Osteoblast (primary cell): ENCODE measurements at regions not wholly inside any gene's neighbourhood (a gene's known extent, or its start where the extent isn't known, plus 50 kb on each side); places are given as distances from the start of the nearest gene placed in this dataset.

Experiments used
- DNase-seq: peaks from one replicate; pipeline ENCODE4 v3.0.0; 2011; ENCODE audit warnings: low spot score, mixed read lengths; ENCODE audit not compliant: insufficient read length; ENCODE audit errors: missing footprints
- H2AFZ ChIP-seq: 2 replicates; pipeline ENCODE4 v1.6.0; 2011; ENCODE audit warnings: mild to moderate bottlenecking, low read length
- H3K27ac ChIP-seq: 2 replicates; pipeline ENCODE4 v1.5.1; 2011; ENCODE audit warnings: mild to moderate bottlenecking, low read depth, low read length, moderate library complexity
- H3K27me3 ChIP-seq: 2 replicates; pipeline ENCODE4 v1.6.0; 2012; ENCODE audit warnings: mild to moderate bottlenecking, control low read depth, inconsistent platforms, low read length, moderate library complexity; ENCODE audit not compliant: insufficient read depth
- H3K36me3 ChIP-seq: 2 replicates; pipeline ENCODE4 v1.5.1; 2011; ENCODE audit warnings: mild to moderate bottlenecking, low read length, control low read depth, moderate library complexity; ENCODE audit not compliant: insufficient read depth
- H3K4me1 ChIP-seq: 2 replicates; pipeline ENCODE4 v1.5.1; 2011; ENCODE audit warnings: mild to moderate bottlenecking, low read length, control low read depth, moderate library complexity; ENCODE audit not compliant: insufficient read depth
- H3K4me2 ChIP-seq: 2 replicates; pipeline ENCODE4 v1.6.0; 2011; ENCODE audit warnings: mild to moderate bottlenecking, low read length; ENCODE audit not compliant: insufficient read depth
- H3K4me3 ChIP-seq: fragments of 200-600 bp; sonication (generic); 3 replicates; pipeline ENCODE4 v1.5.1; 2012; ENCODE audit warnings: mild to moderate bottlenecking, low read length, inconsistent platforms; ENCODE audit not compliant: insufficient read depth
- H3K79me2 ChIP-seq: 2 replicates; pipeline ENCODE4 v1.6.0; 2012; ENCODE audit warnings: mild to moderate bottlenecking, low read length, control low read depth, inconsistent platforms; ENCODE audit not compliant: insufficient read depth
- H3K9me3 ChIP-seq: 2 replicates; pipeline ENCODE4 v1.5.1; 2011; ENCODE audit warnings: low read depth, low read length, control low read depth
- H4K20me1 ChIP-seq: 2 replicates; pipeline ENCODE4 v1.6.0; 2012; ENCODE audit warnings: mild to moderate bottlenecking, low read length, control low read depth; ENCODE audit not compliant: insufficient read depth
- TF ChIP-seq, protein P1 (sequence below): IDR thresholded peaks from 2 replicates; pipeline ENCODE4 v1.5.1; 2011; ENCODE audit warnings: mild to moderate bottlenecking, low read depth, low read length, moderate library complexity; ENCODE audit errors: extremely low read depth

DNA sequence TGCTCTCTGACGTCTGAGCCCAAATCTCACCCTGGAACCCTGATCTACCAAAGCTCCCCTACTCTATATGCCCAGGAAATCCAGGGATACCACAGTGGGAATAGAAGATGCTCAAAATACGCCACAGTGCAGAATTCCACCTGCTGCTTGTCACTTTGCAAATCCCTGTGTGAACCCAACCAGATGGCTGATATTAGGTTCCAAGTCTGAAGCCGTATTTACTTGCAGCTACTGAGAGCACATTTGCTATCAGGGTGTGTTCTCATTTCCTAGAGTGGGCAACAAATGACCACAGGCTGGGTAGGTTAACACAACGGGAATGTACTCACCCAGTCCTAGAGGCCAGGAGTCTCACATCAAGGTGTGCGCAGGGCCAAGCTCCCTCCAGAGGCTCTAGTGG is 126.8 kb downstream of the MXRA5 start:
- H3K4me2 ChIP-seq: no peak overlapping the region
- DNase-seq: no peak
- no peaks in the 10 kb centered on the region for H3K36me3 ChIP-seq
- no peaks in the 10 kb centered on the region for H3K9me3 ChIP-seq
- no peak overlapping the region for H2AFZ ChIP-seq
- H4K20me1 ChIP-seq: no peaks in the 10 kb centered on the region
- H3K4me3 ChIP-seq: no peak overlapping the region
- H3K27me3 ChIP-seq: peaks cover 5% of the 10 kb centered on the region
- no peak overlapping the region for H3K27ac ChIP-seq
- no peaks in the 10 kb centered on the region for H3K4me1 ChIP-seq
- no peaks in the 10 kb centered on the region for H3K79me2 ChIP-seq
- TF ChIP-seq, protein P1, sequence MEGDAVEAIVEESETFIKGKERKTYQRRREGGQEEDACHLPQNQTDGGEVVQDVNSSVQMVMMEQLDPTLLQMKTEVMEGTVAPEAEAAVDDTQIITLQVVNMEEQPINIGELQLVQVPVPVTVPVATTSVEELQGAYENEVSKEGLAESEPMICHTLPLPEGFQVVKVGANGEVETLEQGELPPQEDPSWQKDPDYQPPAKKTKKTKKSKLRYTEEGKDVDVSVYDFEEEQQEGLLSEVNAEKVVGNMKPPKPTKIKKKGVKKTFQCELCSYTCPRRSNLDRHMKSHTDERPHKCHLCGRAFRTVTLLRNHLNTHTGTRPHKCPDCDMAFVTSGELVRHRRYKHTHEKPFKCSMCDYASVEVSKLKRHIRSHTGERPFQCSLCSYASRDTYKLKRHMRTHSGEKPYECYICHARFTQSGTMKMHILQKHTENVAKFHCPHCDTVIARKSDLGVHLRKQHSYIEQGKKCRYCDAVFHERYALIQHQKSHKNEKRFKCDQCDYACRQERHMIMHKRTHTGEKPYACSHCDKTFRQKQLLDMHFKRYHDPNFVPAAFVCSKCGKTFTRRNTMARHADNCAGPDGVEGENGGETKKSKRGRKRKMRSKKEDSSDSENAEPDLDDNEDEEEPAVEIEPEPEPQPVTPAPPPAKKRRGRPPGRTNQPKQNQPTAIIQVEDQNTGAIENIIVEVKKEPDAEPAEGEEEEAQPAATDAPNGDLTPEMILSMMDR: no peak

DNA sequence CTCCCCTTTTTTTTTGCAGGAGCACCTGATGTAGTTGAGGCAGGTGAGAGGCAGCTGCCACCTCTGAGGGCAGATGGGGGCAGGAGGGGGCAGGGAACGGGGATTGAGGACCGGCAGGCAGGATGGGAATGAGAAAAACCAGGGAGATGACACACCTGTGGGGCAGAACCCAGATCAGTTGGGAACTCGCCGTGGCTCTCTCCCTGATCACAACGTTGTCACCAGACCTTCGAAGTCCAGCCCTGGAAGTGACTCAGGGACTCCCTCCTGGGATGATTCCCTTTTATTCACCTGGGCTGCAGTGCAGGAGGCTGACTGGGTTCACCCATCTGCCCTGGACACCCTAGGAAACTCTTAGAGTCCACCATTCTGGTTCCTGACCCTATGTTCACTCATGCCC is 127.2 kb downstream of the MXRA5 start:
- Histone ChIP-seq H3K4me3 (no peak overlapping the region), H3K9me3 (no peaks in the 10 kb centered on the region), H3K4me1 (no peaks in the 10 kb centered on the region), H3K27me3 (peaks cover 5% of the 10 kb centered on the region), H2AFZ (no peak overlapping the region), H4K20me1 (no peaks in the 10 kb centered on the region), H3K27ac (no peak overlapping the region), H3K79me2 (no peaks in the 10 kb centered on the region), H3K36me3 (no peaks in the 10 kb centered on the region), H3K4me2 (no peak overlapping the region)
- no peak for DNase-seq
- TF ChIP-seq, protein P1: no peak

- DNase-seq: no peak
- Histone ChIP-seq H3K36me3 (no peaks in the 10 kb centered on the region), H3K27ac (no peak overlapping the region), H4K20me1 (no peaks in the 10 kb centered on the region), H3K4me2 (no peak overlapping the region), H2AFZ (no peak overlapping the region), H3K27me3 (peaks cover 5% of the 10 kb centered on the region), H3K4me1 (no peaks in the 10 kb centered on the region), H3K4me3 (no peak overlapping the region), H3K9me3 (no peaks in the 10 kb centered on the region), H3K79me2 (no peaks in the 10 kb centered on the region)
- TF ChIP-seq, protein P1: no peak
Observed at GRCh38 chrX:3218442-3218841, 128.0 kb downstream of the MXRA5 start.

GRCh38 chrX:3216581-3217180 is 129.8 kb downstream of the MXRA5 start:
- Histone ChIP-seq H3K36me3 (no peaks in the 10 kb centered on the region), H3K9me3 (no peaks in the 10 kb centered on the region), H2AFZ (no peak overlapping the region), H3K4me3 (no peak overlapping the region), H3K4me1 (no peaks in the 10 kb centered on the region), H4K20me1 (no peaks in the 10 kb centered on the region), H3K79me2 (no peaks in the 10 kb centered on the region), H3K4me2 (no peak overlapping the region), H3K27ac (no peak overlapping the region), H3K27me3 (peaks cover 5% of the 10 kb centered on the region)
- TF ChIP-seq, protein P1: no peak
- no peak for DNase-seq
